SK-N-SH (cell line): ENCODE measurements at regions not wholly inside any gene's neighbourhood (a gene's known extent, or its start where the extent isn't known, plus 50 kb on each side); places are given as distances from the start of the nearest gene placed in this dataset.

ENCODE experiments used
- CTCF ChIP-seq: fragments of 200-600 bp; sonication (generic); IDR thresholded peaks from 2 replicates; pipeline ENCODE4 v1.6.1; 2017; ENCODE audit warnings: antibody characterized with exemption, mild to moderate bottlenecking, moderate library complexity
- EP300 ChIP-seq, 2 experiments: IDR thresholded peaks; 2 replicates each; pipeline versions ENCODE4 v1.4.0 to v1.6.1; 2012; ENCODE audit warnings: borderline replicate concordance in 1 of 2, low read depth in 1 of 2, low read length in 1 of 2
- NFIC ChIP-seq: IDR thresholded peaks from 2 replicates; pipeline ENCODE4 v1.4.0; 2012; ENCODE audit warnings: borderline replicate concordance
- RCOR1 ChIP-seq: fragments of 150-350 bp; IDR thresholded peaks from 2 replicates; pipeline ENCODE4 v1.6.1; 2017; ENCODE audit warnings: antibody characterized with exemption, low read length
- RFX5 ChIP-seq: IDR thresholded peaks from 2 replicates; pipeline ENCODE4 v1.6.1; 2012; ENCODE audit warnings: mild to moderate bottlenecking, improper control_type of control experiment, low read length
- TAF1 ChIP-seq: IDR thresholded peaks from 2 replicates; pipeline ENCODE4 v1.6.1; 2012; ENCODE audit warnings: low read depth, mild to moderate bottlenecking, low read length, moderate library complexity, borderline replicate concordance

- TF ChIP-seq CTCF (no peak), NFIC (no peak), EP300 (IDR thresholded peaks at IDR 0.05; ENCODE audit: borderline replicate concordance in 1 of 2, low read depth in 1 of 2, low read length in 1 of 2) (no peak), RFX5 (no peak), TAF1 (no peak), RCOR1 (no peak)
Measured at GRCh38 chr15:31802761-31803160, 227.6 kb upstream of the CHRNA7 start.
